A673 (cell line): ENCODE measurements at regions not wholly inside any gene's neighbourhood (a gene's known extent, or its start where the extent isn't known, plus 50 kb on each side); places are given as distances from the start of the nearest gene placed in this dataset.

ENCODE experiments used
- CTCF ChIP-seq: fragments of 300-800, 200-600 bp; sonication (generic); conservative IDR thresholded peaks from 2 replicates; pipeline ENCODE4 v1.5.1; 2017; ENCODE audit warnings: low read depth, mild to moderate bottlenecking, antibody characterized with exemption, low read length, moderate library complexity, mixed read lengths
- EZH2 ChIP-seq: fragments of 200-600 bp; sonication (generic); IDR thresholded peaks from 2 replicates; pipeline ENCODE4 v1.6.1; 2017; ENCODE audit warnings: borderline replicate concordance, low read depth, mild to moderate bottlenecking, mixed read lengths, antibody characterized with exemption, low read length; ENCODE audit not compliant: poor library complexity, severe bottlenecking

GRCh38 chr15:69634860-69635259 is 182.2 kb downstream of the RPLP1 start:
- TF ChIP-seq CTCF (no peak), EZH2 (no peak)
